NCI-H2107 treated with DMSO at 0.1 percent for 48 hours (cell line): ENCODE measurements at regions not wholly inside any gene's neighbourhood (a gene's known extent, or its start where the extent isn't known, plus 50 kb on each side); places are given as distances from the start of the nearest gene placed in this dataset.

Experiments used
- DNase-seq: peaks from one replicate; lab custom pipeline; 2025; ENCODE audit not compliant: unreplicated experiment; lab: John Stamatoyannopoulos, UW

DNA sequence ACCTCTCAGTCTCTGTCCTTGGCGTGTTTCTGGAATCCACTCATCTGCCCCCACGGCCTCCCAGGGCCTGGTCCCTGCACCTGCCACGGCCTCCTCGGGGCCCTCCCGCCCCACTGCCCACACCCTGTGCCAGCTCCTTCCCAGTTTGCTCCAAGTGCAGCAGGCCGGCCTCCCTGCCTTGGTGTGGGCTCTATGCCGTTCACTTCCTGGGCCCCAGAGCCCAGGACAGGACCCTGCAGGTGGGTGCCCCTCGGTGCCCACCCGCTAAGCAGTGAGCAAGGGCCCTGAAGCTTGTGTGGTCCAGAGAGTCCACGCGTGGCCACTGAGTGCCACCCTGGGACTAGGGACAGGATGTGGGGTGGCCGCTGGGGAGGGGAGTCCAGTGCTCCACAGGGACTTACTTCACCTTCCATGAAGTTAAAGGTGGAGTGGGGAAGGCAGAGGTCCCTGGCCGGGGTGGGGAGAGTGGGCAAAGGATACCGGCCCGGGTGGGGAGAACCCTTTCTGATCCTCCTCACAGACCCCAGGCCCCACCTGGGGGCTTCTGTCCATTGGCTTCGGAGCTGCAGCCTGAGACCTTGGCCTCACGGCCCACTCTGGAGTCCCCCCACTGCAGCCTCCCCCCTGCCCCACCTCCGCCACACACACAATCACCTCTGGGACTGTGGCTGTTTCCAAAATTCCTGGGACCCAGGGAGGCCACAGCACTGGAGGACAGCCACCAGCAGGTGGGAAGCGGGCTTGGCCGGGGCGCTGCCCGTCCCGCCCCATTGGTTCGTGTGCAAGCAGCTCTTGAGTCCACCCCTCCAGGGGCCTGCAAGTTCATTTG lies 60.0 kb upstream of the NKX1-1 start:
- DNase-seq = no peak

- no peak for DNase-seq
Observed at GRCh38 chr4:1465173-1466033, 59.2 kb upstream of the NKX1-1 start.

GRCh38 chr4:1464581-1465171 lies 58.4 kb upstream of the NKX1-1 start:
- DNase-seq = no peak

DNA sequence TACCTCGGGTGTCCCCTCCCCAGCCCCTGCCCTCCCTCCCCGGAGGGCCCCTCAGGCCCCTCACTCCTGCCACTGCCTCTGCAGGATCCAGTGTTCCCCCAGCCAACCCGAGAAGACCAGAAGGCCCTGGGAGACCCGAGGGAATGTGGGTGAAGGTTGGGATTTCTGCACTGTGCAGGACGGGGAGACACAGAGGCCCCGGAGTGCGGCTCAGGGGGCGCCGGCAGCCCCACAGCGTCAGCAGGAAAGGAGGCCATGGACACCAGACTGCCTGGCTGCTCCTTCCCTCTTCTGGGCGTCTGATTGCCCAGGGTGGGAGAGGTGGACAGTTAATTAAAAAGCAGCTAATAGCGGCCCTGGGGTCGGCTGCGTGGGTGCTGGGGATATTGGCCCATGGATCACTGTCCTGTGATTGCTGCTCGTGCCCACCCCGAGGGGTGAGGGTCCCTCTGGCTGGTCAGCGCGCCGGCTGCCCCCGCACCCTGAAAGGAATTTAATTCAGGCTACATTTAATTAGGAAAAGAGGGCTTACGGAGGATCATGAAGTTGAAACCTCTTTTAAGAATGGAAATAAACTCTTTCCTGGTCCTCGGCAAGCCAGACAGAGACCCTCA lies 57.8 kb upstream of the NKX1-1 start:
- no peak for DNase-seq

DNA sequence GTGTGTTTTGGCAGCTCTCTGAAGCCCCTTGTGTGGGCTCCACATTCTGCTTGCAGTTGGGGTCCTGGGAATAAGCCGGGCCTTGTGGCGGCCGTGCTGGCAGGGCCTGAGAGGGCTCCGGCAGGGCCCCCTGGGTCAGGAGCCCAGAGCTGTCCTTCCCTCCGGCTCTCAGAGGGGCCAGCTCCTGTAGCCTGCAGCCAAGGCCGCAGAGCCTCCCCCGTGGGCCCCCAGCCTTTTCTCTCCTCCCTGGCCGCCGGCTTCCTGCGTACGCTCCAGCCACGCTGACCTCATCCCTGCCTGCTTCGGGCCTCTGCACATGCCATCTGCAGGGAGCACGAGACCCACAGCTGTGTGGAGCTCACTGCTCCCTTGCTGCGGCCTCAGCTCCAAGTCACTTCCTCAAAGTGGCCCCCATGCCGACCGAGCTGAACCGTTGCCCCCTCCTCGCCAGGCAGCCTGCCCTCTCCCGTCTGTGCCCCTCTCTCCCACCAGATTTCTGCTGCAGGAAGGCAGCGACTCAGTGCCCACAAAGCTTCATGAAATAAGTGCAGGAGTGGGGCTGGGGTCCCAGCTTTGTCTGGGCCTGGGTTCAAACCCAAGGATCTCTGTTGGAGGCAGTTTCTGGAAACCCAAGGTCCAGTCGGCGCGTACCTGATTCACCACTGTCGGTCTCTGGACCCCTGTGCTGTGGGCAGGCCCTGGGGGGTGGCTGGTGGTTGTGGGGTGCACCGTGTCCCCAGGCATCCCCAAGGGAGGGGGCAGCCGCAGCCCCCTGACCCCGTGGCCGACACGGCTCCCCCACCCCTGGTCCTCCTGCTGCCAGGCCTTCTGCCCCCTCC lies 57.1 kb upstream of the NKX1-1 start:
- DNase-seq = no peak

- DNase-seq = no peak
Observed at GRCh38 chr4:1462768-1463075, 56.5 kb upstream of the NKX1-1 start.

GRCh38 chr4:1462009-1462767 lies 55.9 kb upstream of the NKX1-1 start:
- no peak for DNase-seq

- no peak for DNase-seq
Observed at GRCh38 chr4:1460967-1461868, 55.0 kb upstream of the NKX1-1 start.

DNA sequence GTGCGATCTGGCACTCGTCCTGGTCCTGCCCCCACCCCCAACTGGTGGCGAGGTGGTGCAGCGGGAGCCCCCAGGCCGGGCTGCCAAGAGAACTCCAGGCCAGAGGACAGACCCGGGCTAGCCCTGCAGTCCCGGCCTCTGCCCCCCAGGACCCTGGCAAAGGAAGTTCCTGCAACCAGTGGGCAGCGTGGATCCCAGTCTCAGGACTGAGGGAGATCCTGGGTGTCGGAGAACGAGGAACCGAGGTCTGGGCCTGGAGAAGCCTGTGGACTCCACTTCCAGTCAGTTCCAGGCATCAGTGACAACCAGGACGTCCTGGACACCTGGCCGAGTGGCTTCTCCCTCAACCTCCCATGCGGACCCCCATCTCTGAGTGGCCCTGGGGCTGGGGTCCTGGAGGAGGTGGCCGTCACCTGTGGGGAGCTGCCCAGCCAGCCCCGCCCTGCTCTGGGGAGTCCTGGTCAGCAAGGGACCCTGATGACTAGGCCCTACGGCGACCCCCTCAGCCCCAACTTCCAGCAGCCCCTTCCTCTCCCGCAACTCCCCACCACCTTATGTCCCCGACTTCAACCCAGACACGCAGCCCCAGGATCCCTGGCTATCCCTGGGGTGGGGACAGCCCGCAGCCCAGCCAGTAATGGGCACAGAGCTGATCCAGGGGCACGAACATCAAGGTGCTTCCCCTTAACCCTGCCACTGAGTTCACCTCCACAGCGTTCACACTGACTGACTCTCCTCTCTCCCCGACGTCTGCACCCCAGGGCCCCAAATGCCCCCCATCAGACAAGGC lies 53.7 kb upstream of the NKX1-1 start:
- DNase-seq = no peak

DNA sequence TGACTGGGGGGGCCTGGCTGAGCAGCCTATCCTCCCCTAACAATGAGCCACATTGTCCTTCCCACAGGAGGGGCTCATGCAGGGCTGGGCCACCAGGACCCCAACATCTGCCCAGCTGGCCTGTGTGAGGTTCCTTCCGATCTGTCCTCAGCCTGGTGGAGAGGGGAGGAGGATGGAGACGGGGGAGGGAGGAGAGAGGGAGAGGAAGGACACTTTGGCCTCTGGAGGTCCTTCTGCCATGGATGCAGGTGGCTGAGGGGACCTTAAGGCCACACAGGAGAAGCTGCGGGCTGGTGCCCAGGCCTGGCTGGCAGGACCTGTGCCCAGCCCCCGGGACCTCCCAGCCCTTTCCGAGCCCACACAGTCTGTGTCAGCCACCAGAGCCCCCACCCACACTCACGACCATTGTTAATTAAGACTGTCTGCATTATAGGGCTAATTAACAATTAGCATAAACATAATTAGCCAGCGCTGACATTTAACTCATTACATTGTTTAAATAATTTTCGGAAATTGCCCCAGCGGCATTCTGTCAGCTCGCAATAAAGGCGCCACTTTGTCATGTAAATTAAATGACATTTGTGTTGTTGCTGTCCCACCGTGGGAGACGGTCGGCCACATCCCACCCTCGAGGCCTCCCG lies 53.0 kb upstream of the NKX1-1 start:
- DNase-seq = no peak

GRCh38 chr4:1458581-1458980 lies 52.3 kb upstream of the NKX1-1 start:
- DNase-seq = no peak
